PC-3 (cell line): ENCODE measurements at regions not wholly inside any gene's neighbourhood (a gene's known extent, or its start where the extent isn't known, plus 50 kb on each side); places are given as distances from the start of the nearest gene placed in this dataset.

Experiments used
- CTCF ChIP-seq: fragments of 300-600 bp; sonication (generic); conservative IDR thresholded peaks from 2 replicates; pipeline ENCODE4 v1.5.1; 2017; ENCODE audit warnings: antibody characterized with exemption, low read depth, mild to moderate bottlenecking, low read length
- EZH2 ChIP-seq: fragments of 300-600 bp; sonication (generic); IDR thresholded peaks from one replicate; pipeline ENCODE4 v1.6.1; 2017; ENCODE audit warnings: antibody characterized with exemption, mild to moderate bottlenecking, low read length; ENCODE audit not compliant: unreplicated experiment

GRCh38 chr6:11951868-11952267, 60.2 kb upstream of the HIVEP1 start:
- TF ChIP-seq EZH2 = no peak
- TF ChIP-seq CTCF = no peak
